ENCODE measurements at regions not wholly inside any gene's neighbourhood (a gene's known extent, or its start where the extent isn't known, plus 50 kb on each side); places are given as distances from the start of the nearest gene placed in this dataset.

DNA sequence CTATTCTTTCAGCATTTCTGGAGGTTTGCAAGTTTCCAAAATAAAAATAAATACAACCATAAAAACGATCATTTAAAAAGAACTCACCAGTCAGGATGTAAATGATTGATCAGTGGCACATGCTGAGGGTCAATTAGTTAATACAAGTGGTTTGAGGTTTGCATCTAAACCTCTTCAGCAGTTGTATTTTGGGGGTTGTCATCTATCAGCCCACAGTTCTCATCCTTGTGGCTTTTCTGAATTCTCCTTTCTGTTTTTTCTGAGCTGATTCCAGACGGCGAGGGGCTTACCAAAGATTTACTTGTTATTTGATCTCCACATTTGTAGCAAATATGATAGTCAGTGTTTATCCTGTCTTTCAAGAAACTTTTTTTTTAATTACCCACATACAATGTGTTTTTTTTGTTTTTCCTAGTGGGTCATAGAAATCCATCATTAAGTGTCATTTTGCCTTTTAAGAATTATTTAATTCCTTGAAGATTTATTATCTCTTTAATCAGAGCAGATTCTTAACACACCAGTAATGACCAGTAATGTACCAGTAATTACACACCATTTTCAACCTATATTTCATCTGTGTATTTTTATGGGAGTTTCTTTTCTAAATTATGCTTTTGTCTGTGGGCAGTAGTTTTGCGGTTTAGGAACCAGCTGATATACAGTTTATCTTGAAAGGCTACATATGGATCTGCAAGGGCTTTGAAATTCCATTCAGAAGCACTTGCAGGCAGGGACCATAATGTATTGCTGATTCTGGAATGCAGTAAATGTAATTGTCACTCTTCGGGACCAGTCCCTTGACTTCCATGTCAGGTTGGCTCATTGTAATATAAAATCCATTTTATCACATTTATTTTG, 56.3 kb upstream of the DAAM1 start:
- Histone ChIP-seq H3K36me3 (ENCODE audit: control insufficient read depth, insufficient read depth, low read length) (no peaks in the 10 kb centered on the region), H3K4me3 (ENCODE audit: low read depth, low read length) (no peak overlapping the region), H3K27ac (no peak overlapping the region), H3K4me2 (ENCODE audit: low read length) (no peak overlapping the region), H3K9ac (no peak overlapping the region), H3K9me3 (ENCODE audit: control insufficient read depth, low read length) (no peaks in the 10 kb centered on the region), H2AFZ (no peak overlapping the region), H3K27me3 (ENCODE audit: control insufficient read depth, insufficient read depth, low read length) (no peaks in the 10 kb centered on the region), H3K79me2 (no peaks in the 10 kb centered on the region), H3K4me1 (peaks cover 10% of the 10 kb centered on the region)
- TF ChIP-seq, protein P1, sequence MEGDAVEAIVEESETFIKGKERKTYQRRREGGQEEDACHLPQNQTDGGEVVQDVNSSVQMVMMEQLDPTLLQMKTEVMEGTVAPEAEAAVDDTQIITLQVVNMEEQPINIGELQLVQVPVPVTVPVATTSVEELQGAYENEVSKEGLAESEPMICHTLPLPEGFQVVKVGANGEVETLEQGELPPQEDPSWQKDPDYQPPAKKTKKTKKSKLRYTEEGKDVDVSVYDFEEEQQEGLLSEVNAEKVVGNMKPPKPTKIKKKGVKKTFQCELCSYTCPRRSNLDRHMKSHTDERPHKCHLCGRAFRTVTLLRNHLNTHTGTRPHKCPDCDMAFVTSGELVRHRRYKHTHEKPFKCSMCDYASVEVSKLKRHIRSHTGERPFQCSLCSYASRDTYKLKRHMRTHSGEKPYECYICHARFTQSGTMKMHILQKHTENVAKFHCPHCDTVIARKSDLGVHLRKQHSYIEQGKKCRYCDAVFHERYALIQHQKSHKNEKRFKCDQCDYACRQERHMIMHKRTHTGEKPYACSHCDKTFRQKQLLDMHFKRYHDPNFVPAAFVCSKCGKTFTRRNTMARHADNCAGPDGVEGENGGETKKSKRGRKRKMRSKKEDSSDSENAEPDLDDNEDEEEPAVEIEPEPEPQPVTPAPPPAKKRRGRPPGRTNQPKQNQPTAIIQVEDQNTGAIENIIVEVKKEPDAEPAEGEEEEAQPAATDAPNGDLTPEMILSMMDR (IDR thresholded peaks at IDR 0.05), result no peak

- TF ChIP-seq, protein P1 (IDR thresholded peaks at IDR 0.05), result no peak
- Histone ChIP-seq H3K9me3 (ENCODE audit: control insufficient read depth, low read length) (no peaks in the 10 kb centered on the region), H3K4me1 (peaks cover 10% of the 10 kb centered on the region), H3K36me3 (ENCODE audit: control insufficient read depth, insufficient read depth, low read length) (no peaks in the 10 kb centered on the region), H3K4me3 (ENCODE audit: low read depth, low read length) (no peak overlapping the region), H3K27ac (no peak overlapping the region), H3K4me2 (ENCODE audit: low read length) (no peak overlapping the region), H3K27me3 (ENCODE audit: control insufficient read depth, insufficient read depth, low read length) (no peaks in the 10 kb centered on the region), H2AFZ (no peak overlapping the region), H3K9ac (no peak overlapping the region), H3K79me2 (no peaks in the 10 kb centered on the region)
These were observed 55.5 kb upstream of the DAAM1 start for GRCh38 chr14:59132796-59133494.

- Histone ChIP-seq H2AFZ (no peak overlapping the region), H3K4me3 (ENCODE audit: low read depth, low read length) (no peak overlapping the region), H3K79me2 (no peaks in the 10 kb centered on the region), H3K9ac (no peak overlapping the region), H3K27me3 (ENCODE audit: control insufficient read depth, insufficient read depth, low read length) (no peaks in the 10 kb centered on the region), H3K4me2 (ENCODE audit: low read length) (no peak overlapping the region), H3K36me3 (ENCODE audit: control insufficient read depth, insufficient read depth, low read length) (no peaks in the 10 kb centered on the region), H3K9me3 (ENCODE audit: control insufficient read depth, low read length) (no peaks in the 10 kb centered on the region), H3K4me1 (peaks cover 10% of the 10 kb centered on the region), H3K27ac (no peak overlapping the region)
- TF ChIP-seq, protein P1 (IDR thresholded peaks at IDR 0.05), result no peak
These were observed 54.8 kb upstream of the DAAM1 start for GRCh38 chr14:59133709-59134108.

DNA sequence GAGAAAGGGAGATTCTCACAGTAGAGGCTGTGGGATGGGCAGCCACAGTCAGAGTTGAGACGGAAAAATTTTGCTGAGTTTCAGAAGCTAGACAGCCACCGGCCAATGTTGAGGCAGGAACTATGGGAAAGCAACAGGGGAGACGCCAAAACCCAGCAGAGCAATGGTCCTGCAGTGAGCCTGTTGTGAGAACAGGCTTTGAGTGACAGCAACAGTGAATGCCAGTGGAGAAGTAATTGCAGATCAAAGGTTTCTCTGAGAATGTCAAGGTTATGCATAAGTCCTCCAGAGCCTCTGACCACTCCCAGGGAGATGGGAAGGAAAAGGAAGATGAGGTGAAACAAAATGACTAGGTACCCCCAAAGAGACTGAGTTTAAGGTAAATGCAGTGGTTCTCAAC, 54.2 kb upstream of the DAAM1 start:
- no peaks in the 10 kb centered on the region for H3K27me3 ChIP-seq (ENCODE audit: control insufficient read depth, insufficient read depth, low read length)
- H3K79me2 ChIP-seq, result no peaks in the 10 kb centered on the region
- H3K9ac ChIP-seq, result no peak overlapping the region
- no peak overlapping the region for H2AFZ ChIP-seq
- peaks cover 10% of the 10 kb centered on the region for H3K4me1 ChIP-seq
- no peak overlapping the region for H3K4me3 ChIP-seq (ENCODE audit: low read depth, low read length)
- H3K4me2 ChIP-seq (ENCODE audit: low read length), result no peak overlapping the region
- no peaks in the 10 kb centered on the region for H3K9me3 ChIP-seq (ENCODE audit: control insufficient read depth, low read length)
- no peaks in the 10 kb centered on the region for H3K36me3 ChIP-seq (ENCODE audit: control insufficient read depth, insufficient read depth, low read length)
- H3K27ac ChIP-seq, result no peak overlapping the region
- TF ChIP-seq, protein P1 (IDR thresholded peaks at IDR 0.05), result no peak

Measured in parathyroid adenoma (tissue), 2 donors.